HepG2 (cell line): ENCODE measurements at regions not wholly inside any gene's neighbourhood (a gene's known extent, or its start where the extent isn't known, plus 50 kb on each side); places are given as distances from the start of the nearest gene placed in this dataset.

Experiments
- MEF2D ChIP-seq: sonication (generic); formaldehyde crosslinking; IDR thresholded peaks from 2 replicates; pipeline ENCODE4 v1.5.1; 2020; ENCODE audit warnings: mild to moderate bottlenecking, missing genetic modification reagents
- TEF ChIP-seq: sonication (generic); formaldehyde crosslinking; IDR thresholded peaks from 2 replicates; pipeline ENCODE4 v1.5.0; 2020; ENCODE audit warnings: missing genetic modification reagents
- ZBTB4 ChIP-seq: sonication (generic); formaldehyde crosslinking; IDR thresholded peaks from 2 replicates; pipeline ENCODE4 v1.4.0; 2020; ENCODE audit warnings: missing genetic modification reagents, mild to moderate bottlenecking, borderline replicate concordance
- ZNF329 ChIP-seq: sonication (generic); formaldehyde crosslinking; IDR thresholded peaks from 2 replicates; pipeline ENCODE4 v1.9.0; 2021; ENCODE audit warnings: low read depth, mild to moderate bottlenecking, missing genetic modification reagents
- TF ChIP-seq, protein P1 (sequence below): sonication (generic); formaldehyde crosslinking; IDR thresholded peaks from 2 replicates; pipeline ENCODE4 v1.4.0; 2020; ENCODE audit warnings: missing genetic modification reagents, borderline replicate concordance

DNA sequence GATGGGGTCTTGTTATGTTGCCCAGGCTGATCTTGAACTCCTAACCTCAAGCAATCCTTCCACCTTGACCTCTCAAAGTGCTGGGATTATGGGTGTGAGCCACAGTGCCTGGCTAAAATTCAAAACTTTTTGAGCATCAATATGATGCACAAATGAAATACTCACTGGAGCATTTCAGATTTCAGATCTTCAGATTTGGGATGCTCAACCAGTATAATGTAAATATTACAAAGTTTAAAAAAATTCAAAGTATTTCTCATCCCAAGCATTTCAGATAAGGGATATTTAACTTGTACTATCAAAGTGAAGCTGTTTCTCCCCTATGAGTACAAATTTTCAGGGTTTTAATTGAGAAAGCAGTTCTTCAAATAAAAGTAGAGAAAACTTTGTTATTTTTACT lies 164.1 kb upstream of the CCDC68 start (continued):
- TF ChIP-seq, protein P1, sequence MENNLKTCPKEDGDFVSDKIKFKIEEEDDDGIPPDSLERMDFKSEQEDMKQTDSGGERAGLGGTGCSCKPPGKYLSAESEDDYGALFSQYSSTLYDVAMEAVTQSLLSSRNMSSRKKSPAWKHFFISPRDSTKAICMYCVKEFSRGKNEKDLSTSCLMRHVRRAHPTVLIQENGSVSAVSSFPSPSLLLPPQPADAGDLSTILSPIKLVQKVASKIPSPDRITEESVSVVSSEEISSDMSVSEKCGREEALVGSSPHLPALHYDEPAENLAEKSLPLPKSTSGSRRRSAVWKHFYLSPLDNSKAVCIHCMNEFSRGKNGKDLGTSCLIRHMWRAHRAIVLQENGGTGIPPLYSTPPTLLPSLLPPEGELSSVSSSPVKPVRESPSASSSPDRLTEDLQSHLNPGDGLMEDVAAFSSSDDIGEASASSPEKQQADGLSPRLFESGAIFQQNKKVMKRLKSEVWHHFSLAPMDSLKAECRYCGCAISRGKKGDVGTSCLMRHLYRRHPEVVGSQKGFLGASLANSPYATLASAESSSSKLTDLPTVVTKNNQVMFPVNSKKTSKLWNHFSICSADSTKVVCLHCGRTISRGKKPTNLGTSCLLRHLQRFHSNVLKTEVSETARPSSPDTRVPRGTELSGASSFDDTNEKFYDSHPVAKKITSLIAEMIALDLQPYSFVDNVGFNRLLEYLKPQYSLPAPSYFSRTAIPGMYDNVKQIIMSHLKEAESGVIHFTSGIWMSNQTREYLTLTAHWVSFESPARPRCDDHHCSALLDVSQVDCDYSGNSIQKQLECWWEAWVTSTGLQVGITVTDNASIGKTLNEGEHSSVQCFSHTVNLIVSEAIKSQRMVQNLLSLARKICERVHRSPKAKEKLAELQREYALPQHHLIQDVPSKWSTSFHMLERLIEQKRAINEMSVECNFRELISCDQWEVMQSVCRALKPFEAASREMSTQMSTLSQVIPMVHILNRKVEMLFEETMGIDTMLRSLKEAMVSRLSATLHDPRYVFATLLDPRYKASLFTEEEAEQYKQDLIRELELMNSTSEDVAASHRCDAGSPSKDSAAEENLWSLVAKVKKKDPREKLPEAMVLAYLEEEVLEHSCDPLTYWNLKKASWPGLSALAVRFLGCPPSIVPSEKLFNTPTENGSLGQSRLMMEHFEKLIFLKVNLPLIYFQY (CRISPR knock-in tag) = no peak
- TF ChIP-seq TEF (no peak), ZBTB4 (CRISPR knock-in tag) (no peak), MEF2D (CRISPR knock-in tag) (no peak), ZNF329 (CRISPR knock-in tag) (no peak)
